GM12878 (cell line): ENCODE measurements at regions not wholly inside any gene's neighbourhood (a gene's known extent, or its start where the extent isn't known, plus 50 kb on each side); places are given as distances from the start of the nearest gene placed in this dataset.
A peak's percentile ranks its signal among the peaks of the same experiment; 100 is the strongest.

ENCODE experiments used
- ATAC-seq: fragments of 200-7000 bp; cut with Tn5 transposase; 3 replicates; pipeline ENCODE4 v1.9.1; 2020; ENCODE audit warnings: mild to moderate bottlenecking, moderate library complexity
- BruUV-seq: library from RNA; stranded (reverse); fragments of 400-500 nt; replicated peaks from 2 replicates; lab custom pipeline; 2021; lab: Mats Ljungman, UMichigan
- CTCF ChIA-PET: fragments of 300-600 bp; sonication (Branson Sonifier 250); formaldehyde crosslinking; extraction: SDS; loops from one replicate; lab custom pipeline; 2021; ENCODE audit warnings: inconsistent platforms; lab: Yijun Ruan, JAX
- POLR2A ChIA-PET: fragments of 350-600 bp; formaldehyde crosslinking; extraction: SDS; loops from one replicate; lab custom pipeline; 2021; ENCODE audit warnings: inconsistent platforms; lab: Charles Lee
- RAD21 ChIA-PET: fragments of 300-600 bp; sonication (Branson Sonifier 250); formaldehyde crosslinking; loops from one replicate; lab custom pipeline; 2023; ENCODE audit warnings: antibody characterized with exemption; ENCODE audit not compliant: unreplicated experiment; lab: Charles Lee
- SMC1A ChIA-PET: fragments of 300-600 bp; sonication (Branson Sonifier 250); formaldehyde crosslinking; loops from one replicate; lab custom pipeline; 2023; ENCODE audit not compliant: unreplicated experiment, uncharacterized antibody; lab: Charles Lee
- DNase-seq: peaks from one replicate; pipeline ENCODE4 v3.0.0-alpha.2; 2011; ENCODE audit warnings: low read depth, low spot score
- FAIRE-seq: peaks from 3 replicates; lab custom pipeline; 2011; peaks lifted over from hg19 to GRCh38; lab: Jason Lieb, UNC
- H2AFZ ChIP-seq: 2 replicates; pipeline ENCODE4 v1.6.0; 2011; ENCODE audit warnings: low read depth, low read length, control low read depth; ENCODE audit not compliant: control insufficient read depth
- H3K27ac ChIP-seq: 2 replicates; pipeline ENCODE4 v1.5.1; 2011; ENCODE audit warnings: control low read depth; ENCODE audit not compliant: control insufficient read depth, insufficient read depth
- H3K27me3 ChIP-seq, 2 experiments: replicated peaks in 1 of 2; 2 replicates each; pipeline versions ENCODE4 v1.6.0 to v1.6.1; 2011; ENCODE audit warnings: low read length in 1 of 2; ENCODE audit not compliant: control insufficient read depth in 2 of 2, insufficient read depth in 2 of 2
- H3K36me3 ChIP-seq, 2 experiments: 2 replicates each; pipeline ENCODE4 v1.5.1; 2011; ENCODE audit warnings: low read length in 1 of 2; ENCODE audit not compliant: control insufficient read depth in 2 of 2, insufficient read depth in 2 of 2
- H3K4me1 ChIP-seq: 2 replicates; pipeline ENCODE4 v1.6.1; 2011; ENCODE audit warnings: mild to moderate bottlenecking, low read length, moderate library complexity, mixed read lengths; ENCODE audit not compliant: control insufficient read depth, insufficient read depth
- H3K4me2 ChIP-seq: 2 replicates; pipeline ENCODE4 v1.6.0; 2011; ENCODE audit warnings: control low read depth; ENCODE audit not compliant: control insufficient read depth, insufficient read depth
- H3K4me3 ChIP-seq: fragments of 200-600 bp; sonication (generic); 2 replicates; pipeline ENCODE4 v1.5.1; 2016
- H3K79me2 ChIP-seq: 2 replicates; pipeline ENCODE4 v1.6.0; 2011; ENCODE audit warnings: low read length; ENCODE audit not compliant: control insufficient read depth, insufficient read depth
- H3K9ac ChIP-seq: 2 replicates; pipeline ENCODE4 v1.8.0; 2011; ENCODE audit warnings: low read length, control low read depth, mixed read lengths; ENCODE audit not compliant: control insufficient read depth, insufficient read depth
- H3K9me3 ChIP-seq: replicated peaks from 3 replicates; pipeline ENCODE4 v1.5.1; 2011; ENCODE audit warnings: mild to moderate bottlenecking, low read length; ENCODE audit not compliant: control insufficient read depth, insufficient read depth
- H4K20me1 ChIP-seq: 2 replicates; pipeline ENCODE4 v1.6.0; 2011; ENCODE audit not compliant: control insufficient read depth, insufficient read depth
- BHLHE40 ChIP-seq, 2 experiments: fragments of 450-650 bp in 1 of 2; IDR thresholded peaks; 2 replicates each; pipeline ENCODE4 v1.6.1; 2011 to 2017; ENCODE audit warnings: low read depth in 2 of 2, borderline replicate concordance in 1 of 2, improper control_type of control experiment in 1 of 2, low read length in 1 of 2, mild to moderate bottlenecking in 1 of 2
- BRCA1 ChIP-seq: IDR thresholded peaks from 2 replicates; pipeline ENCODE4 v1.6.1; 2011; ENCODE audit warnings: low read depth, low read length, improper control_type of control experiment
- EP300 ChIP-seq, 2 experiments: fragments of 150-350 bp in 1 of 2; IDR thresholded peaks; 2 replicates each; pipeline ENCODE4 v1.6.1; 2011 to 2012; ENCODE audit warnings: low read depth in 2 of 2, low read length in 2 of 2, borderline replicate concordance in 1 of 2, improper control_type of control experiment in 1 of 2, inconsistent platforms in 1 of 2; ENCODE audit not compliant: control insufficient read depth in 1 of 2
- IKZF1 ChIP-seq: fragments of 450-650 bp; conservative IDR thresholded peaks from 2 replicates; pipeline ENCODE4 v1.6.1; 2017; ENCODE audit warnings: antibody characterized with exemption, mild to moderate bottlenecking
- POU2F2 ChIP-seq: IDR thresholded peaks from 3 replicates; pipeline ENCODE4 v1.6.1; 2011; ENCODE audit warnings: low read depth, mild to moderate bottlenecking, low read length, borderline replicate concordance
- RAD21 ChIP-seq: IDR thresholded peaks from 2 replicates; pipeline ENCODE4 v1.6.1; 2011; ENCODE audit warnings: mild to moderate bottlenecking, low read depth, low read length, moderate library complexity; ENCODE audit not compliant: insufficient read depth
- RUNX3 ChIP-seq: IDR thresholded peaks from 2 replicates; pipeline ENCODE4 v1.6.1; 2012; ENCODE audit warnings: low read length, inconsistent platforms
- SMAD5 ChIP-seq: IDR thresholded peaks from 2 replicates; pipeline ENCODE4 v1.6.1; 2016; ENCODE audit warnings: antibody characterized with exemption, low read depth
- WGBS: methylation state at CpG from one replicate; pipeline ENCODE4 v1.1.6; 2016; ENCODE audit warnings: low lambda C conversion rate; ENCODE audit not compliant: insufficient replicate concordance, insufficient coverage; ENCODE audit errors: missing lambda C conversion rate; 5-methylcytosine and 5-hydroxymethylcytosine counted together
- in situ Hi-C: fragments of 300-500 bp; cut with MboI; formaldehyde crosslinking; loops from 9 replicates; pipeline ENCODE4 v1.14.3; 2018; ENCODE audit warnings: mixed read lengths
- intact Hi-C: fragments of 100-400 bp; cut with micrococcal nuclease; formaldehyde crosslinking; loops from one replicate; pipeline ENCODE4 v1.14.2; 2022; ENCODE audit not compliant: unreplicated experiment

DNA sequence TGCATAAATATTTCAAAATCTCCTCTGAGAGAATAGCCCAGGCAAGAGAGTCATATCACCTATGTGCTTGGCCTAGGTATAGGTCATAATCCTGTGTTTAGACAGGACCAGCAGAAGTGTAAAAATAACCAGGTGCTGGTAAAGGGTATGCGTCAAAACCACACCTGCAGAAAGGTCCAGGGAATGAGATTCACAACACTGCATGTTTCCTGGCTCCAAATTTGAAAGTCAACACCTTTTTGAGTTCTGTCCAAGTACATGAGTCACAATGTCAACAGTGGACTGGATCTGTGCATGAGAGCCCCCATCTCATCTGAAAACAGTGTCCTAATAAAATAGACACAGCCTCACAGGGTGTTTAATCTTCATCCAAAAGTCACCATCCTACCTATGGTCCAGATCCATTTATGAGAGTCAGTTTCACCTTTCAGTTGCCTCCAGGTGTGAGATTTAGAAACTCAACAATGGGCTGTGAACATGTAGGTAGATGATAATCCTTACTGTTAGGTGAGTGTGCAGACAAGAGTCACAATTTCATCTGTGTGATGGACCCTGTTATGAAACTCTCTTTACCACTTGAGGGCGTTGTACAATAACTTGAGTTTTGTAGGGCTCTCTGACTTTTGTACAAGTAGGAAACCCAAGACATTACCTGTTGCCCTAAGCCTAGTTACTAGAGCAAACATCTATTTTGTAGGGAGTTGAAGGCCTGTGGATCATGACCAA lies 2100.7 kb downstream of the TP53TG3F start:
- in situ Hi-C loops, result no loop called here
- no peaks in the 10 kb centered on the region for H3K27me3 ChIP-seq

GRCh38 chr16:35560637-35560984 lies 2101.2 kb downstream of the TP53TG3F start:
- TF ChIP-seq RUNX3 (no peak), EP300 (IDR thresholded peaks at IDR 0.05; ENCODE audit: borderline replicate concordance in 1 of 2, control insufficient read depth in 1 of 2, low read depth in 2 of 2, low read length in 2 of 2) (no peak)
- FAIRE-seq, result no peak
- no peak overlapping the region for H3K4me2 ChIP-seq
- intact Hi-C loops, result no loop called here
- H3K36me3 ChIP-seq, result no peaks in the 10 kb centered on the region
- no peaks in the 10 kb centered on the region for H3K4me1 ChIP-seq
- 29% methylated on average over 6 of the region's 6 CpGs for WGBS
- no peaks in the 10 kb centered on the region; the same call in 2 of the 3 replicates for H3K9me3 ChIP-seq
- H3K9ac ChIP-seq, result no peak overlapping the region
- ChIA-PET RAD21 (interaction anchor here (0.9 kb wide), 1 partner anchor 41 kb away, joined by 3 read pairs; no protein-coding TSS in a partner anchor), POLR2A (no interaction called here), SMC1A (interaction anchor here (0.5 to 1.0 kb wide), 2 partner anchors 19 to 71 kb away, joined by 3 read pairs; no protein-coding TSS in a partner anchor), CTCF (no interaction called here)
- no TSS peak for BruUV-seq
- no peaks in the 10 kb centered on the region for H3K27me3 ChIP-seq
- H3K79me2 ChIP-seq, result no peaks in the 10 kb centered on the region
- no peak overlapping the region for H3K4me3 ChIP-seq
- no peak overlapping the region for H2AFZ ChIP-seq
- no peak for ATAC-seq
- in situ Hi-C loops, result no loop called here
- no peak for DNase-seq
- no peaks in the 10 kb centered on the region for H4K20me1 ChIP-seq
- H3K27ac ChIP-seq, result no peak overlapping the region

More for the DNA sequence above, 2100.7 kb downstream of the TP53TG3F start:
- Histone ChIP-seq H3K4me1 (no peaks in the 10 kb centered on the region), H4K20me1 (no peaks in the 10 kb centered on the region), H3K36me3 (no peaks in the 10 kb centered on the region), H3K9me3 (no peaks in the 10 kb centered on the region; the same call in 2 of the 3 replicates), H3K4me3 (no peak overlapping the region), H3K27ac (no peak overlapping the region), H2AFZ (no peak overlapping the region), H3K4me2 (no peak overlapping the region), H3K9ac (no peak overlapping the region), H3K79me2 (no peaks in the 10 kb centered on the region)
- ATAC-seq (peak; percentile 34; the same call in 1 of the 3 replicates), DNase-seq (no peak), FAIRE-seq (no peak)
- WGBS, result 0% methylated on average over 2 of the region's 2 CpGs
- ChIA-PET RAD21 (interaction anchor here (0.9 kb wide), 1 partner anchor 42 kb away, joined by 3 read pairs; no protein-coding TSS in a partner anchor), SMC1A (interaction anchor here (1.0 kb wide), 1 partner anchor 20 kb away, joined by 3 read pairs; no protein-coding TSS in a partner anchor), CTCF (no interaction called here), POLR2A (no interaction called here)
- 0 out of 2 replicates have a peak, but pooled peaks have one; percentile 16 for TF ChIP-seq RAD21
- TF ChIP-seq IKZF1, result no peak
- TF ChIP-seq SMAD5, result no peak
- TF ChIP-seq BRCA1, result no peak
- no peak for TF ChIP-seq POU2F2
- no peak for TF ChIP-seq BHLHE40 (IDR thresholded peaks at IDR 0.05; ENCODE audit: borderline replicate concordance in 1 of 2, low read depth in 2 of 2, low read length in 1 of 2)
- BruUV-seq, result no TSS peak
- intact Hi-C loops, result no loop called here
